ENCODE measurements at regions not wholly inside any gene's neighbourhood (a gene's known extent, or its start where the extent isn't known, plus 50 kb on each side); places are given as distances from the start of the nearest gene placed in this dataset.

GRCh38 chr2:187857826-187858225, 303.6 kb upstream of the TFPI start:
- Histone ChIP-seq H3K4me3 (ENCODE audit: insufficient read depth, low read length, poor library complexity, severe bottlenecking) (no peak overlapping the region), H3K79me2 (ENCODE audit: insufficient read depth, low read length) (no peaks in the 10 kb centered on the region), H3K27me3 (ENCODE audit: low read length) (no peaks in the 10 kb centered on the region), H3F3A (ENCODE audit: insufficient read depth) (no peaks in the 10 kb centered on the region), H3K9ac (ENCODE audit: low read length) (no peak overlapping the region), H3K36me3 (ENCODE audit: low read length) (no peaks in the 10 kb centered on the region), H3K9me3 (ENCODE audit: insufficient read depth, low read length) (no peaks in the 10 kb centered on the region), H3K9me2 (replicated peaks; ENCODE audit: insufficient read depth, low read length) (no peaks in the 10 kb centered on the region), H2AFZ (ENCODE audit: low read depth, low read length, severe bottlenecking) (no peak overlapping the region), H3K4me2 (ENCODE audit: low read depth, low read length, poor library complexity, severe bottlenecking) (no peak overlapping the region), H3K27ac (ENCODE audit: low read depth, low read length) (no peak overlapping the region), H4K20me1 (ENCODE audit: low read depth, low read length) (no peaks in the 10 kb centered on the region)
- TF ChIP-seq EZH2phosphoT487 (conservative IDR thresholded peaks at IDR 0.05; ENCODE audit: low read length): no peak
- TF ChIP-seq CTCF (IDR thresholded peaks at IDR 0.05; ENCODE audit: insufficient read depth, low read length, poor library complexity, severe bottlenecking): no peak

DNA sequence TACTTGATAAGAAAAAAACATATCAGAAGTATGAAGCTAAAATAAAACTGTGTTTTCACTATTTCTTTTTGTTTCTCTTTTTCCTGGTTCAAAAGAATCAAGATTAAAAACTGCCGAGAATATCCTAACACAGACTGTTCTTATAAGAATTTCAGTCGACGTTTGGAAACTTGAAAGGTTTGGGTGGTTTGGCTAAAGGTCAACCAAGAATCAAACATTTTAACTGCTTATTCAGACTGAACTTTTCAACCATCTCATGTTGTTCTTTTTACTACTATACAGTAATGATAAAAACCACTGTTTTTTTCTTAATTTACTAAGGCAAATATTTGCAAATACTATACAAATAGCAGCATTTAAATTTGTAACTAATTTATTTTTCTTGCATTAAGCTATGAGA, 308.5 kb upstream of the TFPI start:
- no peak overlapping the region for H2AFZ ChIP-seq (ENCODE audit: low read depth, low read length, severe bottlenecking)

DNA sequence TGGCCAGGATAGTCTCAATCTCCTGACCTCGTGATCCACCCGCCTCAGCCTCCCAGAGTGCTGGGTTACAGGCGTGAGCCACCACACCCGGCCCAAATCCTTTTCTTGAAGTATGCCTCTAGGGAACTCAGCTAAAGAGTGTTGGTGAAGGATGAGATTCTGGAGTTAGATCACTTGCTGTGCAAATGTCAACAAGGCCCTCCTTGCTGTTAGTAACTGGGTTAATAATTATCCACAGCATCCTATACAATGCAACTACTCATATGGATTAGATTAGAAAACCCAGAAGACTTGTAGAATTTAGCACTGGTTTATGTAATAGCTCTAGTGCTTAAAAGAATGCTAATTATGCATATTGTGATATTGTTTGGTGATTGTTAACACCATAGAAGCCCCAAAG, 310.8 kb upstream of the TFPI start:
- Histone ChIP-seq H3K9ac (ENCODE audit: low read length) (no peak overlapping the region), H3K9me3 (ENCODE audit: insufficient read depth, low read length) (no peaks in the 10 kb centered on the region), H2AFZ (ENCODE audit: low read depth, low read length, severe bottlenecking) (no peak overlapping the region), H3K36me3 (ENCODE audit: low read length) (no peaks in the 10 kb centered on the region), H3K4me3 (ENCODE audit: insufficient read depth, low read length, poor library complexity, severe bottlenecking) (no peak overlapping the region), H3K27me3 (ENCODE audit: low read length) (no peaks in the 10 kb centered on the region), H3K27ac (ENCODE audit: low read depth, low read length) (no peak overlapping the region), H4K20me1 (ENCODE audit: low read depth, low read length) (no peaks in the 10 kb centered on the region), H3K9me2 (replicated peaks; ENCODE audit: insufficient read depth, low read length) (no peaks in the 10 kb centered on the region), H3K79me2 (ENCODE audit: insufficient read depth, low read length) (no peaks in the 10 kb centered on the region), H3F3A (ENCODE audit: insufficient read depth) (no peaks in the 10 kb centered on the region), H3K4me2 (ENCODE audit: low read depth, low read length, poor library complexity, severe bottlenecking) (no peak overlapping the region)
- TF ChIP-seq CTCF (IDR thresholded peaks at IDR 0.05; ENCODE audit: insufficient read depth, low read length, poor library complexity, severe bottlenecking): no peak
- no peak for TF ChIP-seq EZH2phosphoT487 (conservative IDR thresholded peaks at IDR 0.05; ENCODE audit: low read length)

More for the DNA sequence above, 308.5 kb upstream of the TFPI start:
- H3K4me3 ChIP-seq (ENCODE audit: insufficient read depth, low read length, poor library complexity, severe bottlenecking): no peak overlapping the region
- no peaks in the 10 kb centered on the region for H3K9me2 ChIP-seq (replicated peaks; ENCODE audit: insufficient read depth, low read length)
- no peak overlapping the region for H3K9ac ChIP-seq (ENCODE audit: low read length)
- no peaks in the 10 kb centered on the region for H3F3A ChIP-seq (ENCODE audit: insufficient read depth)
- no peak overlapping the region for H3K27ac ChIP-seq (ENCODE audit: low read depth, low read length)
- H3K9me3 ChIP-seq (ENCODE audit: insufficient read depth, low read length): no peaks in the 10 kb centered on the region
- no peak overlapping the region for H3K4me2 ChIP-seq (ENCODE audit: low read depth, low read length, poor library complexity, severe bottlenecking)
- H4K20me1 ChIP-seq (ENCODE audit: low read depth, low read length): no peaks in the 10 kb centered on the region
- H3K79me2 ChIP-seq (ENCODE audit: insufficient read depth, low read length): no peaks in the 10 kb centered on the region
- H3K27me3 ChIP-seq (ENCODE audit: low read length): no peaks in the 10 kb centered on the region
- H3K36me3 ChIP-seq (ENCODE audit: low read length): no peaks in the 10 kb centered on the region
- TF ChIP-seq CTCF (IDR thresholded peaks at IDR 0.05; ENCODE audit: insufficient read depth, low read length, poor library complexity, severe bottlenecking): no peak
- TF ChIP-seq EZH2phosphoT487 (conservative IDR thresholded peaks at IDR 0.05; ENCODE audit: low read length): no peak
